ENCODE measurements at regions not wholly inside any gene's neighbourhood (a gene's known extent, or its start where the extent isn't known, plus 50 kb on each side); places are given as distances from the start of the nearest gene placed in this dataset.
"Not testable (repeated sequence)": the region's sequence is repeated elsewhere in the genome, so short reads cannot be mapped to it uniquely, and the experiment has no call there.

DNA sequence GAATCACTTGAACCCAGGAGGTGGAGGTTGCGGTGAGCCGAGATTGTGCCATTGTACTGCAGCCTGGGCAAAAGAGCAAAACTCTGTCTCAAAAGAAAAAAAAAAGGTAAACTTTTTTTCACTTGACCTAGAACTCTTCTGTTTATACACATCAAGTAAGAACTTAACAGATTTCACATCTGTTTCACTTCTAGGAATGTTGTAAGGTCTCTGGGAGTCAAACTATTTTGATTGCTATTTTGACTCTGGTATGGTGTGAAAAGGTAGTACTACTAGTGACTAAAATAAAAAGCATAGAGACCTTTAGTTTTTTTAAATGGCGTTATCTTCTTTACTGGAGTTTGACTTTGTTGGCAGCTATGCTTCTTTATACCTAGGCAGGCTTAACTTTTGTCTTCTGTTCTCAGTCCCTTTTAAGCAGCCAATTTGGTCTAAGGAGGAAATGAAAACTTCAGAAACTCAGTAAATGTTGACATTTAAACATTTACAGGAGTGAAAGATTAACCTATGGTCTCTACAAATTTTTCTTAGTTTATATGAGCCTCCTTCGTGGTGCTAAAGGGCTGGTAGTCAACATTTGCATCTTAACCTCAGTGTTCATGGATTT lies 84.7 kb downstream of the METTL2B start:
- H3K36me3 Mint-ChIP-seq (ENCODE audit: low read depth, unreplicated experiment); H3K27me3 Mint-ChIP-seq (ENCODE audit: unreplicated experiment); H3K27ac Mint-ChIP-seq (ENCODE audit: unreplicated experiment); H3K4me1 Mint-ChIP-seq (ENCODE audit: unreplicated experiment); DNase-seq (ENCODE audit: low spot score); H3K9me3 Mint-ChIP-seq (ENCODE audit: unreplicated experiment); H3K4me3 Mint-ChIP-seq (ENCODE audit: unreplicated experiment): not testable (repeated sequence)

DNA sequence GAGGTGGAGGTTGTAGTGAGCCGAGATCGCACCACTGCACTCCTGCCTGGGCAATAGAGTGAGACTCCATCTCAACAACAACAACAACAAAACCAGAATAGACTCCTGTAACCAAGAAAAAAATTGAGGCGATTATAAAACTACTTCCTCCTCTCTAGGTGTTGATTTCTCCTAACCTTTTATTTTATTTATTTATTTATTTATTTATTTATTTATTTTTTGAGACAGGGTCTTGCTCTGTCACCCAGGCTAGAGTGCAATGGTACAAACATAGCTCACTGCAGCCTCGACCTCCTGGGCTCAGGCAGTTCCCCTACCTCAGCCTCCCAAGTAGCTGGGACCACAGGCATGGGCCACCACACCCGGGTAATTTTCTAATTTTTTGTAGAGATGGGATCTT lies 86.2 kb downstream of the METTL2B start:
- not testable (repeated sequence) for H3K27ac Mint-ChIP-seq (ENCODE audit: unreplicated experiment); DNase-seq (ENCODE audit: low spot score); H3K36me3 Mint-ChIP-seq (ENCODE audit: low read depth, unreplicated experiment); H3K4me3 Mint-ChIP-seq (ENCODE audit: unreplicated experiment); H3K9me3 Mint-ChIP-seq (ENCODE audit: unreplicated experiment); H3K27me3 Mint-ChIP-seq (ENCODE audit: unreplicated experiment); H3K4me1 Mint-ChIP-seq (ENCODE audit: unreplicated experiment)

GRCh38 chr7:128564123-128564700 lies 87.7 kb downstream of the METTL2B start:
- not testable (repeated sequence) for H3K9me3 Mint-ChIP-seq (ENCODE audit: unreplicated experiment); H3K4me3 Mint-ChIP-seq (ENCODE audit: unreplicated experiment); H3K4me1 Mint-ChIP-seq (ENCODE audit: unreplicated experiment); H3K27ac Mint-ChIP-seq (ENCODE audit: unreplicated experiment); DNase-seq (ENCODE audit: low spot score); H3K27me3 Mint-ChIP-seq (ENCODE audit: unreplicated experiment)
- peaks cover 12% of the 10 kb centered on the region for H3K36me3 Mint-ChIP-seq (ENCODE audit: low read depth, unreplicated experiment)

- H3K27me3 Mint-ChIP-seq (ENCODE audit: unreplicated experiment); H3K4me3 Mint-ChIP-seq (ENCODE audit: unreplicated experiment); H3K9me3 Mint-ChIP-seq (ENCODE audit: unreplicated experiment); H3K27ac Mint-ChIP-seq (ENCODE audit: unreplicated experiment); H3K4me1 Mint-ChIP-seq (ENCODE audit: unreplicated experiment); DNase-seq (ENCODE audit: low spot score): not testable (repeated sequence)
- peaks cover 12% of the 10 kb centered on the region for H3K36me3 Mint-ChIP-seq (ENCODE audit: low read depth, unreplicated experiment)
Observed at GRCh38 chr7:128564932-128565864, 88.7 kb downstream of the METTL2B start.

DNA sequence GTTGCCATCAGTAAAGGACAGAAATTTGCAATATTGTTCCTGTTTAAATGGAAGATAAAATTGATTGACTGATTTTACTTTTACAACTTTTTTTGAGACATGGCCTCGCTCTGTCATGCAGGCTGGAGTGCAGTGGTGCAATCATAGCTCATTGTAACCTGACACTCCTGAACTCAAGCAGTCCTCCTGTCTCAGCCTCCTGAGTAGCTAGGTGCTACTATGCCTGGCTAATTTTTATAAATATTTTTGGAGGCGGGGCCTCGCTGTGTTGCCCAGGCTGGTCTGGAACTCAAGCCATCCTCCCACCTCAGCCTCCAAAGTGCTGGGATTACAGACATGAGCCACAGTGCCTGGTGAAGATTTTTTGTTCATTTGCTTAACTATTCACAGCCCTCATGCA lies 96.8 kb upstream of the GARIN1A start:
- DNase-seq (ENCODE audit: low spot score); H3K4me1 Mint-ChIP-seq (ENCODE audit: unreplicated experiment); H3K27me3 Mint-ChIP-seq (ENCODE audit: unreplicated experiment); H3K27ac Mint-ChIP-seq (ENCODE audit: unreplicated experiment); H3K9me3 Mint-ChIP-seq (ENCODE audit: unreplicated experiment): not testable (repeated sequence)
- H3K36me3 Mint-ChIP-seq (ENCODE audit: low read depth, unreplicated experiment) = peaks cover 33% of the 10 kb centered on the region
- H3K4me3 Mint-ChIP-seq (ENCODE audit: unreplicated experiment) = peak overlapping the region; percentile 67

DNA sequence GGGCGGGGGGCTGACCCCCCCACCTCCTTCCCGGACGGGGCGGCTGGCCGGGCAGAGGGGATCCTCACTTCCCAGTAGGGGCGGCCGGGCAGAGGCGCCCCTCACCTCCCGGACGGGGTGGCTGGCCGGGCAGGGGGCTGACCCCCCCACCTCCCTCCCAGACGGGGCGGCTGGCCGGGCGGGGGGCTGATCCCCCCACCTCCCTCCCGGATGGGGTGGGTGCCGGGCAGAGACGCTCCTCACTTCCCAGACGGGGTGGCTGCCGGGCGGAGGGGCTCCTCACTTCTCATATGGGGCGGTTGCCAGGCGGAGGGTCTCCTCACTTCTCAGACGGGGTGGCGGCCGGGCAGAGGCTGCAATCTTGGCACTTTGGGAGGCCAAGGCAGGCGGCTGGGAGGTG lies 95.1 kb upstream of the GARIN1A start:
- peaks cover 30% of the 10 kb centered on the region for H3K36me3 Mint-ChIP-seq (ENCODE audit: low read depth, unreplicated experiment)
- H3K27ac Mint-ChIP-seq (ENCODE audit: unreplicated experiment); DNase-seq (ENCODE audit: low spot score): not testable (repeated sequence)

GRCh38 chr7:128579843-128580242 lies 92.2 kb upstream of the GARIN1A start:
- peaks cover 21% of the 10 kb centered on the region for H3K36me3 Mint-ChIP-seq (ENCODE audit: low read depth, unreplicated experiment)
- not testable (repeated sequence) for H3K27me3 Mint-ChIP-seq (ENCODE audit: unreplicated experiment); H3K4me1 Mint-ChIP-seq (ENCODE audit: unreplicated experiment); H3K9me3 Mint-ChIP-seq (ENCODE audit: unreplicated experiment); DNase-seq (ENCODE audit: low spot score); H3K27ac Mint-ChIP-seq (ENCODE audit: unreplicated experiment); H3K4me3 Mint-ChIP-seq (ENCODE audit: unreplicated experiment)

More for the DNA sequence above, 95.1 kb upstream of the GARIN1A start:
- not testable (repeated sequence) for H3K4me1 Mint-ChIP-seq (ENCODE audit: unreplicated experiment); H3K9me3 Mint-ChIP-seq (ENCODE audit: unreplicated experiment); H3K27me3 Mint-ChIP-seq (ENCODE audit: unreplicated experiment); H3K4me3 Mint-ChIP-seq (ENCODE audit: unreplicated experiment)

DNA sequence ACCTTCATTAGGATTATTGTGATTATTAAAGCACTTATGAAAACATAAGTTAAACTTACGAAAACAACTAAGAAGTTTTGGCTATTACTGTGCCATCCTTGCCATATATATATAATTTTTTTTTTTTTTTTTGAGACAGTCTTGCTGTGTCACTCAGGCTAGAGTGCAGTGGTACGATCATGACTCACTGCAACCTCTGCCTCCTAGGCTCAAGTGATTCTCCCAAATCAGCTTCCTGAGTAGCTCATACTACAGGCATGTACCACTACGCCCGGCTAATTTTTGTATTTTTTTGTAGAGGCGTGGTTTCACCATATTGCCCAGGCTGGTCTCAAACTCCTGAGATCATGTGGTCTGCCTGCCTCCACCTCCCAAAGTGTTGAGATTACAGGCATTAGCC lies 91.0 kb upstream of the GARIN1A start:
- not testable (repeated sequence) for H3K27ac Mint-ChIP-seq (ENCODE audit: unreplicated experiment); DNase-seq (ENCODE audit: low spot score); H3K4me3 Mint-ChIP-seq (ENCODE audit: unreplicated experiment); H3K4me1 Mint-ChIP-seq (ENCODE audit: unreplicated experiment); H3K9me3 Mint-ChIP-seq (ENCODE audit: unreplicated experiment); H3K27me3 Mint-ChIP-seq (ENCODE audit: unreplicated experiment)
- peaks cover 12% of the 10 kb centered on the region for H3K36me3 Mint-ChIP-seq (ENCODE audit: low read depth, unreplicated experiment)

DNA sequence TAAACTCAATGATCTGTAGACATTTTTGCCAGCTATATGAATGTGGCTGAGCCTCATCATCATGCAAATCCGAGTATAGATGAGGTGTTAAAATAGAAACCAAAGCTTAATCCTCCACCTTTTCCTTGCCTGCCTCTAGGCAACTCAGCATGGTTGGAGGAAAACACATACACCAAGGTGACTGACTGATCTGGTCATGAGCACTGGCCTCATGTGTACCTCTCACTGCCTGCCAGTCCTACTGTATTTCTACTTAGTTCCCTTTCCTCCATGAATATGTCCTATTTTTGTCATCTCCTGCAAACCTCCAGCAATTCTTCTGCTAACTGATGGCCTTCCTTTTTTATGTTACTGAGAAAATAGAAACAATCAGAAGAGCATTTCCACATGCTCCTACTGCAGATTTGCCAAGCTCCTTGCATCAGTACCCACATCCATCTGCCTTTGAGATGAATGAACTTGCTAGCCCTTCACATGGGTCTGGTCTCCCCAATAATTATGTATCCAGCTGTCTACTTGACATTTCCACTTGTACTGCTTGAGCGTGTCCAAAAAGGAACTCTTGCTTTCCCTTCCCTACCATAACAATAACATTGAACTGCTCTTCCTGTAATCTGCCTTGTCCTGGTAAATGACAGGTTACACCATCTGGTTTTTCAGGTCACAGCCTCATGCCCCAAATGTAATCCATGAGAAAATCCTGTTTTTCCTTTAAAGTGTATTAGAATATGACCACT lies 90.1 kb upstream of the GARIN1A start:
- not testable (repeated sequence) for H3K27me3 Mint-ChIP-seq (ENCODE audit: unreplicated experiment); H3K4me3 Mint-ChIP-seq (ENCODE audit: unreplicated experiment); H3K27ac Mint-ChIP-seq (ENCODE audit: unreplicated experiment); DNase-seq (ENCODE audit: low spot score); H3K4me1 Mint-ChIP-seq (ENCODE audit: unreplicated experiment); H3K9me3 Mint-ChIP-seq (ENCODE audit: unreplicated experiment)
- peaks cover 16% of the 10 kb centered on the region for H3K36me3 Mint-ChIP-seq (ENCODE audit: low read depth, unreplicated experiment)

DNA sequence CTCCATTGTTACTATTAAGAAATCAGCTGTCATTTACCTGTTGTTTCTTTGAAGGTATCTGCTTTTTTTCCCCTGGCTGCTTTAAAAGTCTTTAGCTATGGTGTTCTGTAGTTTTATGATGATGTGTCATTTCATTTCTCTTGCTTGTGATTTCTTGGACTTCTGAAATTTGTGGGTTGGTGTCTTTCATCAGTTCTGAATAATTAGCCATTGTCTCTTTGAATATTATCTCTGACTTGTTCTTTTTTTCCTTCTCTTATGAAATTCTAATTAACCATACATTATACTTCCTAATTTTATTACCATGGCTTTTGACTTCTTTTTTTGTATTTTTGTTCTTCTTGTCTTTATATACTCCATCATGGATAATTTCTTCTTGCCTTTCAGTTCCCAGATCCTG lies 85.4 kb upstream of the GARIN1A start:
- not testable (repeated sequence) for H3K27me3 Mint-ChIP-seq (ENCODE audit: unreplicated experiment); H3K4me3 Mint-ChIP-seq (ENCODE audit: unreplicated experiment); H3K4me1 Mint-ChIP-seq (ENCODE audit: unreplicated experiment); H3K9me3 Mint-ChIP-seq (ENCODE audit: unreplicated experiment); H3K27ac Mint-ChIP-seq (ENCODE audit: unreplicated experiment); DNase-seq (ENCODE audit: low spot score)
- H3K36me3 Mint-ChIP-seq (ENCODE audit: low read depth, unreplicated experiment) = peaks cover 10% of the 10 kb centered on the region
